ENCODE measurements at regions not wholly inside any gene's neighbourhood (a gene's known extent, or its start where the extent isn't known, plus 50 kb on each side); places are given as distances from the start of the nearest gene placed in this dataset.

GRCh38 chr11:19499026-19499669 is 213.5 kb upstream of the NAV2 start:
- no peak overlapping the region for H3K4me3 ChIP-seq (ENCODE audit: low read depth, low read length)
- no peak overlapping the region for H3K27ac ChIP-seq (ENCODE audit: low read depth, low read length)
- ChIA-PET POLR2A (no interaction called here), CTCF (no interaction called here)
- H3K9me3 ChIP-seq (ENCODE audit: control insufficient read depth, insufficient read depth, low read length): peaks cover 3% of the 10 kb centered on the region; the same call in 1 of the 2 replicates
- TF ChIP-seq, protein P1, sequence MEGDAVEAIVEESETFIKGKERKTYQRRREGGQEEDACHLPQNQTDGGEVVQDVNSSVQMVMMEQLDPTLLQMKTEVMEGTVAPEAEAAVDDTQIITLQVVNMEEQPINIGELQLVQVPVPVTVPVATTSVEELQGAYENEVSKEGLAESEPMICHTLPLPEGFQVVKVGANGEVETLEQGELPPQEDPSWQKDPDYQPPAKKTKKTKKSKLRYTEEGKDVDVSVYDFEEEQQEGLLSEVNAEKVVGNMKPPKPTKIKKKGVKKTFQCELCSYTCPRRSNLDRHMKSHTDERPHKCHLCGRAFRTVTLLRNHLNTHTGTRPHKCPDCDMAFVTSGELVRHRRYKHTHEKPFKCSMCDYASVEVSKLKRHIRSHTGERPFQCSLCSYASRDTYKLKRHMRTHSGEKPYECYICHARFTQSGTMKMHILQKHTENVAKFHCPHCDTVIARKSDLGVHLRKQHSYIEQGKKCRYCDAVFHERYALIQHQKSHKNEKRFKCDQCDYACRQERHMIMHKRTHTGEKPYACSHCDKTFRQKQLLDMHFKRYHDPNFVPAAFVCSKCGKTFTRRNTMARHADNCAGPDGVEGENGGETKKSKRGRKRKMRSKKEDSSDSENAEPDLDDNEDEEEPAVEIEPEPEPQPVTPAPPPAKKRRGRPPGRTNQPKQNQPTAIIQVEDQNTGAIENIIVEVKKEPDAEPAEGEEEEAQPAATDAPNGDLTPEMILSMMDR (IDR thresholded peaks at IDR 0.05; ENCODE audit: low read depth, low read length): no peak
- no peak for DNase-seq (ENCODE audit: low read depth, low spot score)
- peaks cover 32% of the 10 kb centered on the region for H3K27me3 ChIP-seq (ENCODE audit: control insufficient read depth, insufficient read depth, low read length)

DNA sequence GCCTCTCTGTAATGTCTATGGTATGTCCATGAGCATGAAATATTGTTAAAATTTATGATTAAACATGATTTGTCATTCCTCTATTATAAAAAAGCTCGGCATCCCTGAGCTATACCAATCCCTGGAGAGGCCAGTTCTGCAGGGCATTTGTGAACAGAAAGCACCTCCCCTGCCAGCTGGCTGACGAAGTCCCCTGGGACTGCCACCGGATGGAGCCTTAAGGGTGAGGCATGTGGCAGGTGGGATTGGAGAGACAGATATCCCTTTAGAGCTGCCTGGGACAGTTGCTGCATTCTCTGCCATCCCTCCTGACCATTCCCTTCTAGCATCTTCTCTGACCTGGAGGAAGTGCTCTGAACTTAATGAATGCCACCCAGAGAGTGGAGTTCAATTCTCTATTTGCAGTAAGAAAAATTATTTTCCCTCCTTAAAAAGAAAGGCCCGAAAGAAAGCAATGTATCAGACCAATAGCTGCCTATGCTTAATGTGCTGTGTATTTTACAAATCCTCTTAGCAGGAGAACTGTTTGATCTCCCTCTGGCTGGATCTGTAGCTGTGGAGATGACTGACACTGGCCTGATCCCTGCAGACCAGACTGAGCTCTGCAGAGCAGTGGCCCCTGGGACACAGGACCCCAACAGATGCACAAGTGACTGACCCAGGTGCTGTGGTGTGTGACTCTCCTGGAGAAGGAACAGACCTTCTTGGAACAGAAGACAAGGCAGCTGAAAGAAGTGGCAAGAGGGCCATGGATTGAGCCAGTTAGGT is 219.0 kb upstream of the NAV2 start:
- POLR2A ChIA-PET: interaction anchor here (0.6 kb wide), 1 partner anchor 12 kb away, joined by 3 read pairs; no protein-coding TSS in a partner anchor
- Histone ChIP-seq H3K9me3 (ENCODE audit: control insufficient read depth, insufficient read depth, low read length) (peaks cover 3% of the 10 kb centered on the region; the same call in 1 of the 2 replicates), H3K27me3 (ENCODE audit: control insufficient read depth, insufficient read depth, low read length) (peaks cover 14% of the 10 kb centered on the region), H3K4me3 (ENCODE audit: low read depth, low read length) (no peak overlapping the region), H3K27ac (ENCODE audit: low read depth, low read length) (no peak overlapping the region)
- CTCF ChIA-PET: no interaction called here
- DNase-seq (ENCODE audit: low read depth, low spot score): no peak
- TF ChIP-seq, protein P1 (IDR thresholded peaks at IDR 0.05; ENCODE audit: low read depth, low read length): no peak

GRCh38 chr11:19482319-19483100 is 230.1 kb upstream of the NAV2 start:
- ChIA-PET CTCF (interaction anchor here (0.7 kb wide), 1 partner anchor 156 kb away, joined by 3 read pairs; no protein-coding TSS in a partner anchor), POLR2A (interaction anchor here (0.7 kb wide), 1 partner anchor 12 kb away, joined by 3 read pairs; no protein-coding TSS in a partner anchor)
- no peak for DNase-seq (ENCODE audit: low read depth, low spot score)
- H3K27ac ChIP-seq (ENCODE audit: low read depth, low read length): no peak overlapping the region
- H3K27me3 ChIP-seq (ENCODE audit: control insufficient read depth, insufficient read depth, low read length): peaks cover 34% of the 10 kb centered on the region
- TF ChIP-seq, protein P1 (IDR thresholded peaks at IDR 0.05; ENCODE audit: low read depth, low read length): no peak
- H3K4me3 ChIP-seq (ENCODE audit: low read depth, low read length): no peak overlapping the region
- no peaks in the 10 kb centered on the region for H3K9me3 ChIP-seq (ENCODE audit: control insufficient read depth, insufficient read depth, low read length)

- TF ChIP-seq, protein P1 (IDR thresholded peaks at IDR 0.05; ENCODE audit: low read depth, low read length): no peak
- no peak overlapping the region for H3K27ac ChIP-seq (ENCODE audit: low read depth, low read length)
- no peaks in the 10 kb centered on the region for H3K9me3 ChIP-seq (ENCODE audit: control insufficient read depth, insufficient read depth, low read length)
- peaks cover 47% of the 10 kb centered on the region for H3K27me3 ChIP-seq (ENCODE audit: control insufficient read depth, insufficient read depth, low read length)
- no peak for DNase-seq (ENCODE audit: low read depth, low spot score)
- POLR2A ChIA-PET: no interaction called here
- no peak overlapping the region for H3K4me3 ChIP-seq (ENCODE audit: low read depth, low read length)
- CTCF ChIA-PET: no interaction called here
Observed at GRCh38 chr11:19480540-19480939, 232.1 kb upstream of the NAV2 start.
